GM21515 (cell line): ENCODE measurements at regions not wholly inside any gene's neighbourhood (a gene's known extent, or its start where the extent isn't known, plus 50 kb on each side); places are given as distances from the start of the nearest gene placed in this dataset.

Source experiments
- ATAC-seq: cut with Tn5 transposase; IDR thresholded peaks from one replicate; pipeline ENCODE4 v1.9.1; 2021; ENCODE audit not compliant: unreplicated experiment

- ATAC-seq = no peak
These were observed 96.4 kb upstream of the NTRK2 start for GRCh38 chr9:84573083-84573482.

- ATAC-seq = no peak
These were observed 93.8 kb upstream of the NTRK2 start for GRCh38 chr9:84575705-84576104.

GRCh38 chr9:84583866-84584265 lies 85.7 kb upstream of the NTRK2 start:
- ATAC-seq = no peak

GRCh38 chr9:84586662-84587061 lies 82.9 kb upstream of the NTRK2 start:
- ATAC-seq = no peak

GRCh38 chr9:84587153-84587552 lies 82.4 kb upstream of the NTRK2 start:
- no peak for ATAC-seq

- ATAC-seq = no peak
These were observed 80.0 kb upstream of the NTRK2 start for GRCh38 chr9:84589542-84589941.

GRCh38 chr9:84590706-84591105 lies 78.8 kb upstream of the NTRK2 start:
- no peak for ATAC-seq

- no peak for ATAC-seq
These were observed 76.6 kb upstream of the NTRK2 start for GRCh38 chr9:84592918-84593317.

- no peak for ATAC-seq
These were observed 76.2 kb upstream of the NTRK2 start for GRCh38 chr9:84593352-84593751.

GRCh38 chr9:84597131-84597530 lies 72.4 kb upstream of the NTRK2 start:
- ATAC-seq = peak; percentile 97

GRCh38 chr9:84598921-84599636 lies 70.5 kb upstream of the NTRK2 start:
- no peak for ATAC-seq

GRCh38 chr9:84600739-84601138 lies 68.8 kb upstream of the NTRK2 start:
- ATAC-seq = no peak

- ATAC-seq = no peak
These were observed 65.3 kb upstream of the NTRK2 start for GRCh38 chr9:84604223-84604622.

GRCh38 chr9:84609779-84610178 lies 59.8 kb upstream of the NTRK2 start:
- no peak for ATAC-seq

GRCh38 chr9:84613431-84613830 lies 56.1 kb upstream of the NTRK2 start:
- no peak for ATAC-seq

GRCh38 chr9:84615544-84615943 lies 54.0 kb upstream of the NTRK2 start:
- ATAC-seq = no peak

GRCh38 chr9:84617411-84618029 lies 52.0 kb upstream of the NTRK2 start:
- no peak for ATAC-seq
